Skeletal muscle satellite cell (primary cell): ENCODE measurements at regions not wholly inside any gene's neighbourhood (a gene's known extent, or its start where the extent isn't known, plus 50 kb on each side); places are given as distances from the start of the nearest gene placed in this dataset.
"Not testable (repeated sequence)": the region's sequence is repeated elsewhere in the genome, so short reads cannot be mapped to it uniquely, and the experiment has no call there.

Experiments
- H3K27me3 ChIP-seq: 2 replicates; pipeline ENCODE4 v1.7.0; 2013; ENCODE audit warnings: low read length; ENCODE audit not compliant: control insufficient read depth, insufficient read depth
- H3K36me3 ChIP-seq: 2 replicates; pipeline ENCODE4 v1.7.0; 2013; ENCODE audit warnings: mild to moderate bottlenecking, control low read depth, low read length; ENCODE audit not compliant: insufficient read depth
- H3K4me1 ChIP-seq: 2 replicates; pipeline ENCODE4 v1.7.0; 2013; ENCODE audit warnings: low read length; ENCODE audit not compliant: control insufficient read depth, insufficient read depth
- H3K4me2 ChIP-seq: 2 replicates; pipeline ENCODE4 v1.7.0; 2013; ENCODE audit warnings: mild to moderate bottlenecking, low read length
- H3K4me3 ChIP-seq: 2 replicates; pipeline ENCODE4 v1.7.0; 2013; ENCODE audit warnings: low read length
- H3K9ac ChIP-seq: 2 replicates; pipeline ENCODE4 v1.7.0; 2013; ENCODE audit warnings: mild to moderate bottlenecking, low read depth, low read length, moderate library complexity
- H3K9me3 ChIP-seq: replicated peaks from 2 replicates; pipeline ENCODE4 v1.7.0; 2013; ENCODE audit warnings: mild to moderate bottlenecking, control low read depth, low read length

DNA sequence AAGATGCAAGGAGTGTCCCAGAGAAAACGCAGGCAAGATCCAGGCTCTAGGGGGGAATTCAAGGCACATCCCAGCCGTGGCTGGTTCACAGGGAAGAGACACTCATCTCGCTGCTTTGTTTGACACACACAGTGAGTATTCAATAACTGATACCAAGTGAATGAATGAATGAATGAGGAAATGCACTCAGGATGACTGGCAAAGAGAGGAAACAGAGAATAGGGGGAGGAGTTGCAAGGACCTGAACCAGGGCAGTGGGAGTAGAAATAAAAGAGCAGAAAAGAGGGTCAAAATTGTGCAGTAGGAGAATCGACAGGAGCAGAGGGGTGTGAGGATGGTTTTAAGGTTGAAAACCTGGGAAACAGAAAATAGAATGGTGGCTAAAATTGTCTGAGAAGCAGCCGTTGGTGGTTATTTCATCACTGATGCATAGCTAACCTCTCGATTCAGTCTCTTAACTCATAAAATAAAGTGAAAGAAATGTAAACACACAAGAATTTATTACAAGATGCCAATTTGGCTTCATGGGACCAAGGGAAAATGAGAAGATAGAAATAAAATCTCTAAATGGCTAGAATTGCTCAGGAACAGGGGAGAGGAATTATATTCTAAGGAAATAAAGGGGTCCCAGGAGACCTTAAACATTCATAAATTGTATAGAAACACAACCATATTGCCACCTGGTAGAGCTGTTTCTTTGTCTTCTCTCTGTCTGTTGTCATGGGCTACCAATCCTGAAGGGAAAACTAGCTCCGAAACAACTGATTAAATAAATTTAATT, 63.9 kb upstream of the PHLPP1 start:
- no peaks in the 10 kb centered on the region for H3K36me3 ChIP-seq
- peak overlapping the region; percentile 3 for H3K4me2 ChIP-seq
- H3K4me3 ChIP-seq: no peak overlapping the region
- H3K9me3 ChIP-seq: no peaks in the 10 kb centered on the region
- H3K27me3 ChIP-seq: peaks cover 3% of the 10 kb centered on the region
- no peak overlapping the region for H3K9ac ChIP-seq
- no peaks in the 10 kb centered on the region for H3K4me1 ChIP-seq

DNA sequence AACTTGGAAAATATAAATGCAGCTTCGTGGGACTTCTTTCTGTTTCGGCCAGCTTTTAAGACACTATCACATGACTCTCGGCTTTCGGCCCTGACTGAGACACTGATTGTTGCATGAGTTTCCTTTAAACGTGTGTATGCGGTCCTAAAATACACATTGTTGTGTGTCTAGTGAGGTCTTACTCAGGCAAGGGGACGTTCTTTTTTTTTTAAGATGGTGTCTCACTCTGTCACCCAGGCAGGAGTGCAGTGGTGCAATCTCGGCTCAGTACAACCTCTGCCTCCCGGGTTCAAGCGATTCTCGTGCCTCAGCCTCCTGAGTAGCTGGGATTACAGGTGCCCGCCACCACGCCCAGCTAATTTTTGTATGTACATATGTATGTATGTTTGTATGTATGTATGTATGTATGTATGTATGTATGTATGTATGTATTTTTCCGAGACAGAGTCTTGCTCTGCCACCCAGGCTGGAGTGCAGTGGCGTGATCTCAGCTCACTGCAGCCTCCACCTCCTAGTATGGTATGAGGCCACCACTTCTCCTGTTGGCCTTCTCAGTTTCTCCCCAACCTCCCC, 63.2 kb upstream of the PHLPP1 start:
- H3K36me3 ChIP-seq, H3K27me3 ChIP-seq, H3K4me3 ChIP-seq, H3K4me1 ChIP-seq, H3K9me3 ChIP-seq, H3K9ac ChIP-seq: not testable (repeated sequence)
- H3K4me2 ChIP-seq: peak overlapping the region; percentile 3

- Histone ChIP-seq H3K4me3 (no peak overlapping the region), H3K36me3 (no peaks in the 10 kb centered on the region), H3K27me3 (peaks cover 3% of the 10 kb centered on the region), H3K9me3 (no peaks in the 10 kb centered on the region), H3K4me2 (no peak overlapping the region), H3K4me1 (no peaks in the 10 kb centered on the region), H3K9ac (no peak overlapping the region)
Observed at GRCh38 chr18:62655520-62656219, 59.7 kb upstream of the PHLPP1 start.

DNA sequence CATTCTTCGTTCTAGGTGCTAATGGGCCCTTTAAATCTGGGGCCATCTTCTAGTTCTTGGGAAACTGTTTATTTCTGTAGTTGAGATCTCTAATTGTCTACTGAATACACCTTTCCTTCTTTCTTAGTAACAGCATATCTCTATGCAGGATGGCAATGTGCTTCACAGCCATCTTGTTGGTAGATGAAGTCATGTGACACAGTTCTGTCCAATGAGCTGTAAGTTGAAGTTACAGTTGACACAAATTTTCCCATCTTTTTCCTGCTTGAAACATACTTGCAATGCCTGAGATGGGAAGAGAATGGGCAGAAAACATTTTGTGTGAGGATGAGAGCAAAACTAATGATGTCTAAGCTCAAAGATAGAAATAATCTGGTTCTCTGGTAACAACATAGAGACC, 57.3 kb upstream of the PHLPP1 start:
- Histone ChIP-seq H3K4me3 (no peak overlapping the region), H3K27me3 (peaks cover 3% of the 10 kb centered on the region), H3K36me3 (no peaks in the 10 kb centered on the region), H3K4me1 (no peaks in the 10 kb centered on the region), H3K4me2 (no peak overlapping the region), H3K9ac (no peak overlapping the region), H3K9me3 (no peaks in the 10 kb centered on the region)

GRCh38 chr18:62659698-62660097, 55.6 kb upstream of the PHLPP1 start:
- Histone ChIP-seq H3K4me3 (no peak overlapping the region), H3K27me3 (no peaks in the 10 kb centered on the region), H3K4me1 (peaks cover 13% of the 10 kb centered on the region), H3K9me3 (no peaks in the 10 kb centered on the region), H3K36me3 (no peaks in the 10 kb centered on the region), H3K9ac (no peak overlapping the region), H3K4me2 (no peak overlapping the region)

DNA sequence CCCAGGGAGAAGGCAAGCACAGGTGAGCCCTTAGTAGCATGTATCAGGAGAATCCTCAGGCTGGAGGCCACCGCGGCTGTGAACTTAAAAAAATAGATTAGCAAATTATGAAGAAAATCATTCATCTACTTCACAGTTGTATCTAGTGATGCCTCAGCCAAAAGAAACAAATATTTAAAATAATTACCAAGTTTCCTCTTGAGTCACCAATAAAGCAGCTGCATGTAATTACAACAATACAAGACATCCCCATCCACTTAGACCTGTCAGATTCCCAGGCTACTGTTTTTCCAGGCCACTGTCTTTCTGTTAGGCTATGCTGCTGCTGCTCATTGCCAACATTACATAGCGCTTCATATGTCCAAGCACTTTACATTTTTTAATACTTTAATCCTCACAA, 54.6 kb upstream of the PHLPP1 start:
- H3K27me3 ChIP-seq: no peaks in the 10 kb centered on the region
- H3K4me3 ChIP-seq: no peak overlapping the region
- H3K36me3 ChIP-seq: no peaks in the 10 kb centered on the region
- no peak overlapping the region for H3K4me2 ChIP-seq
- H3K4me1 ChIP-seq: peaks cover 13% of the 10 kb centered on the region
- no peak overlapping the region for H3K9ac ChIP-seq
- H3K9me3 ChIP-seq: no peaks in the 10 kb centered on the region

DNA sequence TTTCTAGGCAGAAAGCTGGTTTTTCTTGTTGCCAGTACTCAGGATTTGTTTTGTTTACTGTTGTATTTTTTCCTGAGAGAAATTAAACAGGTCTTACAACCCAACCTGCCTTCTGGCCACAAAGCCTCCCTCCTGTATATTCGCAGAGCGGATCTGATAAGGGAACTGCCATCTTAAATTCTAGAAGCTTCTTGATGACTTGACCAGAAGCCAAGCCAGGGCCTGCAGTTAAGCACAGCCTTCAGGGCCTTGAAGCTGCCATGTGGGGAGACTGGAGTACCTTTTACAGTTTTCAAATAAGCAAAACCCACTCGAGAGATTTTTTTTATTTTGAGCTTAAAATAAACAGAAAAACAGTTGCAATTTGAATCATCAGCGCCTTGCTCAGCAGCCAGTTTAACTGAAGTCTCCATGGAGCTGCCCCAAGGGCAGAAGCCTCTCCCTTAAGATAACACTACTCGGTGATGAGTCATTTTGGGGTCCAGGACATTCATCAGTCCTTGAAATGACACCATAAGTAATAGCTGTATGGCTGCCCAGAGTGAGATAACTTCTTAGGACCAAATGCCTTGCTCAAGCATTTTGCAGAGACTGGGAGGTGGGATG, 51.5 kb upstream of the PHLPP1 start:
- H3K27me3 ChIP-seq: no peaks in the 10 kb centered on the region
- peak overlapping the region; percentile 37 for H3K9ac ChIP-seq
- H3K36me3 ChIP-seq: no peaks in the 10 kb centered on the region
- no peak overlapping the region for H3K4me3 ChIP-seq
- H3K9me3 ChIP-seq: no peaks in the 10 kb centered on the region
- peaks cover 13% of the 10 kb centered on the region for H3K4me1 ChIP-seq
- peak overlapping the region; percentile 23 for H3K4me2 ChIP-seq

- peaks cover 13% of the 10 kb centered on the region for H3K4me1 ChIP-seq
- peak overlapping the region; percentile 23 for H3K4me2 ChIP-seq
- no peak overlapping the region for H3K9ac ChIP-seq
- H3K4me3 ChIP-seq: no peak overlapping the region
- H3K27me3 ChIP-seq: no peaks in the 10 kb centered on the region
- no peaks in the 10 kb centered on the region for H3K9me3 ChIP-seq
- H3K36me3 ChIP-seq: no peaks in the 10 kb centered on the region
Observed at GRCh38 chr18:62664414-62664813, 50.9 kb upstream of the PHLPP1 start.

DNA sequence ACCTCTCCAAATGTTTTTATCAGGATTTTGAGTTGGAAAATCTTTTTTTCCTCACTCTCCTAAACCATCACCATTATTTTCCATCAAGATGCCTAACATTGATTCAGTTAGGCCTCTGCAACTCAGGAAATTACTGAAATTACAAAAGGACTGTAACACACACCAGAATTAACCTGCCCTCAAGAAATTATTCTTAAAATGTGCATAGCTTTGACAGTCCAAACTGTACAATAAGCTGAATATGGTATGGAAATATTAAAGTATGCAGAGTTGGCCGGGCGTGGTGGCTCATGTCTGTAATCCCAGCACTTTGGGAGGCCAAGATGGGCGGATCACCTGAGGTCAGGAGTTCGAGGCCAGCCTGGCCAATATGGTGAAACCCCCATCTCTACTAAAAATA, 50.2 kb upstream of the PHLPP1 start:
- H3K9me3 ChIP-seq: no peaks in the 10 kb centered on the region
- no peak overlapping the region for H3K9ac ChIP-seq
- no peak overlapping the region for H3K4me3 ChIP-seq
- peaks cover 13% of the 10 kb centered on the region for H3K4me1 ChIP-seq
- no peaks in the 10 kb centered on the region for H3K36me3 ChIP-seq
- H3K4me2 ChIP-seq: no peak overlapping the region
- no peaks in the 10 kb centered on the region for H3K27me3 ChIP-seq
